Testis (tissue), 2 donors: ENCODE measurements at regions not wholly inside any gene's neighbourhood (a gene's known extent, or its start where the extent isn't known, plus 50 kb on each side); places are given as distances from the start of the nearest gene placed in this dataset.

Experiments used
- CTCF ChIP-seq, 3 experiments: fragments of 450-650 bp in 2 of 3; fragments of 200-600 bp in 1 of 3; sonication (generic) in 1 of 3; IDR thresholded peaks; one replicate each; pipeline ENCODE4 v1.5.1; 2016 to 2019; ENCODE audit warnings: antibody characterized with exemption in 3 of 3, mild to moderate bottlenecking in 2 of 3, moderate library complexity in 1 of 3
- POLR2A ChIP-seq: fragments of 450-650 bp; IDR thresholded peaks from one replicate; pipeline ENCODE4 v1.6.1; 2017; ENCODE audit warnings: antibody characterized with exemption, mild to moderate bottlenecking, moderate library complexity

- TF ChIP-seq CTCF (IDR thresholded peaks at IDR 0.05): no peak
- no peak for TF ChIP-seq POLR2A
Observed at GRCh38 chr10:62981096-62981495, 152.0 kb upstream of the NRBF2 start.
